ENCODE measurements at regions not wholly inside any gene's neighbourhood (a gene's known extent, or its start where the extent isn't known, plus 50 kb on each side); places are given as distances from the start of the nearest gene placed in this dataset.
"Not testable (repeated sequence)": the region's sequence is repeated elsewhere in the genome, so short reads cannot be mapped to it uniquely, and the experiment has no call there.

DNA sequence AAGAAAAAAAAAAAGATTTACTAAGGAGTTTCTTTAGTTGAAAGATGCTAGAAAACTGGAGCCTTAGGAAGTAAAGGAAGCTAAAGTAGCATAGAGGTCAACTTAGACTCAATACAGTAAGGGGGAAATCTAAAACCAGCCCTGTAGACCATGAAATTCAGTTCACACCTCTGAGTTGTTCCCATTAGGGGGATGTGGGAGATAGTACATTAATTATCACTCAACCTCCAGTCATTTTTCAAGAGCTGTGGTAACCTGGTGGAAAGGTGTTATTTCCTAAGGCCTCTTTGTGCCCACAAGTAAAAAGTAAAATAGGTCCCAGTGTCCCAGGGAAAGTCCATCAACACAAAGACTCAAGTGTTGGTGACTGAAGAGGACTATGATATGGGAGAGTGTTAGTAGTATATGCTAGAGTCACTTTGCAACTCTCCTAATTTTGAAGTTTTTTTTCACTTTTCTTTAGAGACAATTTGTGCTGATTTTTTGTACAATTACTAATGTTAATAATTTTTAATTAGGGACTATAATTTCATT, 1274.4 kb upstream of the EPHA6 start:
- H3K4me3 ChIP-seq (ENCODE audit: low read depth, low read length) = no peak overlapping the region
- DNase-seq (ENCODE audit: low read depth) = no peak
- in situ Hi-C loops (cut with HindIII; ENCODE audit: low sequenced_read_pairs) = no loop called here
- TF ChIP-seq, protein P1, sequence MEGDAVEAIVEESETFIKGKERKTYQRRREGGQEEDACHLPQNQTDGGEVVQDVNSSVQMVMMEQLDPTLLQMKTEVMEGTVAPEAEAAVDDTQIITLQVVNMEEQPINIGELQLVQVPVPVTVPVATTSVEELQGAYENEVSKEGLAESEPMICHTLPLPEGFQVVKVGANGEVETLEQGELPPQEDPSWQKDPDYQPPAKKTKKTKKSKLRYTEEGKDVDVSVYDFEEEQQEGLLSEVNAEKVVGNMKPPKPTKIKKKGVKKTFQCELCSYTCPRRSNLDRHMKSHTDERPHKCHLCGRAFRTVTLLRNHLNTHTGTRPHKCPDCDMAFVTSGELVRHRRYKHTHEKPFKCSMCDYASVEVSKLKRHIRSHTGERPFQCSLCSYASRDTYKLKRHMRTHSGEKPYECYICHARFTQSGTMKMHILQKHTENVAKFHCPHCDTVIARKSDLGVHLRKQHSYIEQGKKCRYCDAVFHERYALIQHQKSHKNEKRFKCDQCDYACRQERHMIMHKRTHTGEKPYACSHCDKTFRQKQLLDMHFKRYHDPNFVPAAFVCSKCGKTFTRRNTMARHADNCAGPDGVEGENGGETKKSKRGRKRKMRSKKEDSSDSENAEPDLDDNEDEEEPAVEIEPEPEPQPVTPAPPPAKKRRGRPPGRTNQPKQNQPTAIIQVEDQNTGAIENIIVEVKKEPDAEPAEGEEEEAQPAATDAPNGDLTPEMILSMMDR (IDR thresholded peaks at IDR 0.05; ENCODE audit: low read depth, low read length, missing control alignments) = no peak

DNA sequence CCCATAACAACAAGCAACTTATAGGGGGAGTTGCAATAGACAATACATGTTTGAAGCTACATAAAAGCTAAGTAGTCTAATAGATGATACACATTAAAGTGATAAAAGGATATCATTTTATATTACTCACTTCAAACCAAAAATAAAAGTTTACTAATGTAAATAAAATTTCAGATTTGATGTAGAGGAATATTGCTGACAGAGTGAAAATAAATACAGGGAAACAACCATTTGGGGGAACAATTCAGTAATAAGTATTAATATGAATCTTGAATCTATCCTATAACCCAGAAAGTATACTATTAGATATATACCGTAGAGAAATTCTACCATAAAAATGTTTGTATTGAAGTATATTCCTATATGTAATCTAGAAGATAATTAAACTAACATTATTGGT, 1248.9 kb upstream of the EPHA6 start:
- H3K4me3 ChIP-seq (ENCODE audit: low read depth, low read length) = no peak overlapping the region
- TF ChIP-seq, protein P1 (IDR thresholded peaks at IDR 0.05; ENCODE audit: low read depth, low read length, missing control alignments) = no peak
- DNase-seq (ENCODE audit: low read depth) = no peak
- in situ Hi-C loops (cut with HindIII; ENCODE audit: low sequenced_read_pairs) = no loop called here

DNA sequence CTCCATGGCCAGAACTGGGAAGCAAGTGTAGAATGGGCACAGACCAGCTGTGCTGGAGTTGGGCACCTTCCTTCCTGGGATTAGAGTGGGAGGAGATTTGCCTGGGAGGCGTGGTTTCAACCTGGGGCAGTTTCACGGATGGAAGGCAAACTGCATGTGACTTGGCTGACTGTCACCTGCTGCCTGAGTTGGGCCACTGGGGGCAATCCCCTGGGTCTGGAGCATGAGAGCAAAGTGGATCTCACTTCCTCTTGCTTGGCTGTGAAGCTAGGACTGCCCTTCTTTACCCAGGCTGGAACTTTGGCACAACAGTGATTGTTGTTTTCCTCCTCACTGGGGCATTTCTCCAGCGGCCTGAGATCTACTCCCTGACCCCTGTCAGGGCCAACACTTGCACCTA, 1247.0 kb upstream of the EPHA6 start:
- in situ Hi-C loops (cut with HindIII; ENCODE audit: low sequenced_read_pairs) = no loop called here
- TF ChIP-seq, protein P1 (IDR thresholded peaks at IDR 0.05; ENCODE audit: low read depth, low read length, missing control alignments) = no peak

DNA sequence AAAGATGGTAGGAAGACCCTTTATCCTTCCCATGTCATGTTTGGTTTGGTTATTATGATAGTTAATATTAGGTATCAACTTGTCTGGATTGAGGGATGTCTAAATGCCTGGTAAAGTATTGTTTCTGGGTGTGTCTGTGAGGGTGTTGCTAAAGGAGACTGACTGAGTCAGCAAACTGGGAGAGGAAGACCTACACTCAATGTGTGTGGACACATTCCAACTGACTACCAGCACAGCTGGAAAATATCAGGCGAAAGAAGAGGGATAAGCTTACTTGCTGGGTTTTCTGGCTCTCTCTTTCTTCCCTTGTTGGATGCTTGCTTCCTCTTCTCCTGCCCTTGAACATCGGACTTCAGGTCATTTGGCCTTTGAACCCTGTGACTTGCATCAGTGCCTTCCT, 1227.6 kb upstream of the EPHA6 start:
- in situ Hi-C loops (cut with HindIII; ENCODE audit: low sequenced_read_pairs) = no loop called here
- no peak overlapping the region for H3K4me3 ChIP-seq (ENCODE audit: low read depth, low read length)
- TF ChIP-seq, protein P1 (IDR thresholded peaks at IDR 0.05; ENCODE audit: low read depth, low read length, missing control alignments) = no peak
- no peak for DNase-seq (ENCODE audit: low read depth)

More for the DNA sequence above, 1247.0 kb upstream of the EPHA6 start:
- no peak for DNase-seq (ENCODE audit: low read depth)
- no peak overlapping the region for H3K4me3 ChIP-seq (ENCODE audit: low read depth, low read length)

DNA sequence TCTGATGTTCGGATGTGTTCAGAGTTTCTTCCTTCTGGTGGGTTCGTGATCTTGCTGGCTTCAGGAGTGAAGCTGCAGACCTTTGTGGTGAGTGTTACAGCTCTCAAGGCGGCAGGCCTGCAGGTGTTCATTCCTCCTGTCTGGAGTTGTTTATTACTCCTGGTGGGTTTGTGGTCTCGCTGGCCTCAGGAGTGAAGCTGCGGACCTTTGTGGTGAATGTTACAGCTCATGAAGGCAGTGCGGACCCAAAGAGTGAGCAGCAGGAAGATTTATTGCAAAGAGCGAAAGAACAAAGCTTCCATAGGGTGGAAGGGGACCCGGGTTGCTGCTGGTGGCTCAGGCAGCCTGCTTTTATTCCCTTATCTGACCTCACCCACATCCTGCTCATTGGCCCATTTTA, 1226.8 kb upstream of the EPHA6 start:
- H3K4me3 ChIP-seq (ENCODE audit: low read depth, low read length); in situ Hi-C loops (cut with HindIII; ENCODE audit: low sequenced_read_pairs); DNase-seq (ENCODE audit: low read depth): not testable (repeated sequence)

DNA sequence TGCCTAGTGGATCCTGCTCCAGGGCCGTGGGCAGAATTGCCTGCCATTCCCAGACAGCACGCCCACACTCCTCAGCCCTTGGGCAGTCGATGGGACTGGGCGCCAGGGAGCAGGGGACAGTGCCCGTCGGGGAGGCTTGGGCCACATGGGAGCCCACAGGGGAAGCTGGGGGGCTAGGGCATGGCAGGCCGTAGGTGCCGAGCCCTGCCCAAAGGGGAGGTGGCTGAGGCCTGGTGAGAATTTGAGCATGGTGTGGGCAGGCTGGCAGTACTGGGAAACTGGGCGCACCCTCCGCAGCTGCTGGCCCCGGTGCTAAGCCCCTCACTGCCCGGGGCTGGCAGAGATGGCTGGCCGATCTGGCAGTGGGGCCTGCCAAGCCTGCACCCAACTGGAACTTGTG, 1225.9 kb upstream of the EPHA6 start:
- H3K4me3 ChIP-seq (ENCODE audit: low read depth, low read length) = no peak overlapping the region
- TF ChIP-seq, protein P1 (IDR thresholded peaks at IDR 0.05; ENCODE audit: low read depth, low read length, missing control alignments) = no peak
- in situ Hi-C loops (cut with HindIII; ENCODE audit: low sequenced_read_pairs) = no loop called here
- no peak for DNase-seq (ENCODE audit: low read depth)

DNA sequence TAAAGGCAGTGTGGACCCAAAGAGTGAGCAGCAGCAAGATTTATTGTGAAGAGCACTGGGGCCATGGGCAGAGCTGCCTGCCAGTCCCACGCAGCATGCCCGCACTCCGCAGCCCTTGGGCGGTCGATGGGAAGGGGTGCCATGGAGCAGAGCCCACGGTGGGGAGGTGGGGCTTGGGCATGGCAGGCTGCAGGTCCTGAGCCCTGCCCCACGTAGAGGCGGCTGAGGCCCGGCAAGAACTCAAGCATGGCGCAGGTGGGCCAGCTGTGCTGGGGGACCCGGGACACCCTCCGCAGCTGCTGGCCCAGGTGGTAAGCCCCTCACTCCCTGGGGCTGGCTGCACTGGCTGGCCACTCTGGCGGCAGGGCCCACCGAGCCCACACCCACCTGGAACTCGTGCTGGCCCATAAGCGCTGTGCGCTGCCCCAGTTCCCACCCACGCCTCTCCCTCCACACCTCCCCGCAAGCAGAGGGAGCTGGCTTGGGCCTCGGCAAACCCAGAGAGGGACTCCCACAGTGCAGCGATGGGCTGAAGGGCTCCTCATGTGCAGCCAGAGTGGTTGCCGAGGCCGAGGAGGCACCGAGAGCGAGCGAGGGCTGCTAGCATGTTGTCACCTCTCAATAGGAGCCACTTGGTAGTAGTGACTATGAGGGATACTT, 1218.8 kb upstream of the EPHA6 start:
- no peak for DNase-seq (ENCODE audit: low read depth)
- TF ChIP-seq, protein P1 (IDR thresholded peaks at IDR 0.05; ENCODE audit: low read depth, low read length, missing control alignments) = no peak
- in situ Hi-C loops (cut with HindIII; ENCODE audit: low sequenced_read_pairs) = no loop called here
- no peak overlapping the region for H3K4me3 ChIP-seq (ENCODE audit: low read depth, low read length)

Data from astrocyte of the cerebellum (primary cell).